B cell (primary cell): ENCODE measurements at regions not wholly inside any gene's neighbourhood (a gene's known extent, or its start where the extent isn't known, plus 50 kb on each side); places are given as distances from the start of the nearest gene placed in this dataset.

Experiments used
- ATAC-seq: fragments of 200-7000 bp; cut with Tn5 transposase; one replicate; pipeline ENCODE4 v1.10.0; 2021; ENCODE audit warnings: low read depth, mild to moderate bottlenecking, moderate number of reproducible peaks, moderate library complexity
- CTCF ChIA-PET: fragments of 350-600 bp; sonication (Branson Sonifier 250); formaldehyde crosslinking; loops from one replicate; lab custom pipeline; 2021; ENCODE audit warnings: antibody characterized with exemption, inconsistent platforms; lab: Charles Lee
- POLR2A ChIA-PET: fragments of 350-600 bp; sonication (Branson Sonifier 250); formaldehyde crosslinking; loops from one replicate; lab custom pipeline; 2021; ENCODE audit warnings: antibody characterized with exemption; lab: Charles Lee
- DNase-seq: peaks from one replicate; pipeline ENCODE4 v3.0.0; 2013
- H2AFZ ChIP-seq: 2 replicates; pipeline ENCODE4 v1.6.1; 2012; ENCODE audit warnings: mild to moderate bottlenecking, low read depth, low read length; ENCODE audit not compliant: insufficient read depth, poor library complexity, severe bottlenecking
- H3K27ac ChIP-seq, 2 donors: 1 replicate in 1 of 2; 2 replicates in 1 of 2; pipeline ENCODE4 v1.5.1; 2012 to 2013; ENCODE audit warnings: low read length in 2 of 2, mild to moderate bottlenecking in 2 of 2, moderate library complexity in 1 of 2
- H3K27me3 ChIP-seq, 4 experiments: fragments of 200-600 bp in 1 of 4; sonication (generic) in 1 of 4; replicated peaks in 1 of 4; 1 replicate in 2 of 4; 2 replicates in 2 of 4; pipeline versions ENCODE4 v1.6.1 to v1.7.0; 2013 to 2016; ENCODE audit warnings: low read length in 3 of 4, mild to moderate bottlenecking in 2 of 4, mixed read lengths in 1 of 4, moderate library complexity in 1 of 4; ENCODE audit not compliant: insufficient read depth in 4 of 4, control insufficient read depth in 3 of 4; ENCODE audit errors: control extremely low read depth in 1 of 4
- H3K36me3 ChIP-seq, 2 experiments: replicated peaks in 1 of 2; 1 replicate in 1 of 2; 2 replicates in 1 of 2; pipeline versions ENCODE4 v1.6.1 to v1.7.1; 2013; ENCODE audit warnings: low read length in 1 of 2; ENCODE audit not compliant: insufficient read depth in 2 of 2, control insufficient read depth in 1 of 2; ENCODE audit errors: control extremely low read depth in 1 of 2, extremely low read depth in 1 of 2
- H3K4me1 ChIP-seq, 2 donors: fragments of 200-600 bp in 1 of 2; sonication (generic) in 1 of 2; 1 replicate in 1 of 2; 2 replicates in 1 of 2; pipeline versions ENCODE4 v1.5.1 to v1.6.1; 2013 to 2017; ENCODE audit warnings: low read length in 2 of 2; ENCODE audit not compliant: control insufficient read depth in 2 of 2, insufficient read depth in 2 of 2
- H3K4me2 ChIP-seq: replicated peaks from 2 replicates; pipeline ENCODE3; 2012; ENCODE audit warnings: mild to moderate bottlenecking, low read depth, low read length; ENCODE audit not compliant: poor library complexity, severe bottlenecking
- H3K4me3 ChIP-seq, 5 experiments: fragments of 200-600 bp in 1 of 5; sonication (generic) in 1 of 5; 1 replicate in 3 of 5; 2 replicates in 2 of 5; pipeline versions ENCODE4 v1.5.1 to v1.7.0; 2011 to 2016; ENCODE audit warnings: low read length in 4 of 5, mild to moderate bottlenecking in 4 of 5, low read depth in 2 of 5, control low read depth in 1 of 5, moderate library complexity in 1 of 5; ENCODE audit not compliant: insufficient read depth in 1 of 5; ENCODE audit errors: control extremely low read depth in 1 of 5, extremely low read depth in 1 of 5
- H3K79me2 ChIP-seq: fragments of 200-600 bp; sonication (generic); one replicate; pipeline ENCODE4 v1.6.0; 2016; ENCODE audit warnings: low read length; ENCODE audit not compliant: control insufficient read depth, insufficient read depth
- H3K9ac ChIP-seq: fragments of 200-600 bp; sonication (generic); 2 replicates; pipeline ENCODE4 v1.6.1; 2017; ENCODE audit warnings: mild to moderate bottlenecking, low read length, moderate library complexity
- H3K9me3 ChIP-seq, 3 donors: one replicate each; pipeline versions ENCODE4 v1.6.1 to v1.7.1; 2013; ENCODE audit warnings: low read length in 2 of 3; ENCODE audit not compliant: control insufficient read depth in 2 of 3, insufficient read depth in 1 of 3; ENCODE audit errors: control extremely low read depth in 1 of 3
- H4K20me1 ChIP-seq: 2 replicates; pipeline ENCODE4 v1.6.0; 2012; ENCODE audit warnings: mild to moderate bottlenecking, low read length; ENCODE audit not compliant: insufficient read depth, control insufficient read depth, poor library complexity, severe bottlenecking
- H3K27ac Mint-ChIP-seq: one replicate; pipeline ENCODE4 v1.8.0; 2021; ENCODE audit warnings: mixed read lengths
- H3K27me3 Mint-ChIP-seq: one replicate; pipeline ENCODE4 v1.8.0; 2021; ENCODE audit warnings: mixed read lengths
- H3K4me1 Mint-ChIP-seq: one replicate; pipeline ENCODE4 v1.8.0; 2021; ENCODE audit warnings: mixed read lengths
- H3K4me3 Mint-ChIP-seq: one replicate; pipeline ENCODE4 v1.8.0; 2021; ENCODE audit warnings: mixed read lengths
- H3K9me3 Mint-ChIP-seq: one replicate; pipeline ENCODE4 v1.8.0; 2022; ENCODE audit warnings: mixed read lengths; ENCODE audit not compliant: insufficient read depth
- EZH2 ChIP-seq: IDR thresholded peaks from 2 replicates; pipeline ENCODE4 v1.6.1; 2012; ENCODE audit warnings: borderline replicate concordance, low read depth, mild to moderate bottlenecking, moderate library complexity, low read length; ENCODE audit not compliant: insufficient read depth, poor library complexity, severe bottlenecking
- WGBS: methylation state at CpG from one replicate; pipeline ENCODE4 v1.1.5; 2013; ENCODE audit warnings: missing lambda C conversion rate; ENCODE audit not compliant: insufficient coverage; 5-methylcytosine and 5-hydroxymethylcytosine counted together
- intact Hi-C: fragments of 100-400 bp; cut with micrococcal nuclease; formaldehyde crosslinking; loops from one replicate; pipeline ENCODE4 v1.10.0; 2022
- TF ChIP-seq, protein P1 (sequence below): fragments of 200-600 bp; IDR thresholded peaks from one replicate; pipeline ENCODE4 v1.8.0; 2022; ENCODE audit warnings: antibody characterized with exemption, mild to moderate bottlenecking

DNA sequence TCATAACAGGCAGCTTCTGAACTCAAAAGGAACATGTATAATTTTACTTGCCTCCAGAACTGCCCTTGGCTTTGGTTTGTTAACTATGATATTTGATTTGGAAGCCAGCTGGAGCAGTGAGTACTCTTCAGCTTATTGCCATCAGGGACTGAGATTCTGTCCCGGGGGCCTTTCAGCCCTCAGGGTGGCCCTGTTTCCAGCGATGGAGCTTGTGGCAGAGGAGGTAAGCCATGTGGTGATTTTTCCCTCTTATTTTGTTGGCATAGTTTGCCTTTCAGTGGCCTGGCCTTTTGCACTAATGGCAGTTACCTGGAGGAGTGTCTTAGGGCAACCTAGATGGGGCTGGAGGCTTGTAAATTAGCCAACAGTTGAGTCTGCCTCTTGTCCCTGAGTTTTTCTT, 1955.0 kb upstream of the LRRTM1 start:
- POLR2A ChIA-PET = no interaction called here
- H3K4me1 ChIP-seq = no peaks in the 10 kb centered on the region
- H3K9me3 Mint-ChIP-seq = peaks cover 5% of the 10 kb centered on the region

DNA sequence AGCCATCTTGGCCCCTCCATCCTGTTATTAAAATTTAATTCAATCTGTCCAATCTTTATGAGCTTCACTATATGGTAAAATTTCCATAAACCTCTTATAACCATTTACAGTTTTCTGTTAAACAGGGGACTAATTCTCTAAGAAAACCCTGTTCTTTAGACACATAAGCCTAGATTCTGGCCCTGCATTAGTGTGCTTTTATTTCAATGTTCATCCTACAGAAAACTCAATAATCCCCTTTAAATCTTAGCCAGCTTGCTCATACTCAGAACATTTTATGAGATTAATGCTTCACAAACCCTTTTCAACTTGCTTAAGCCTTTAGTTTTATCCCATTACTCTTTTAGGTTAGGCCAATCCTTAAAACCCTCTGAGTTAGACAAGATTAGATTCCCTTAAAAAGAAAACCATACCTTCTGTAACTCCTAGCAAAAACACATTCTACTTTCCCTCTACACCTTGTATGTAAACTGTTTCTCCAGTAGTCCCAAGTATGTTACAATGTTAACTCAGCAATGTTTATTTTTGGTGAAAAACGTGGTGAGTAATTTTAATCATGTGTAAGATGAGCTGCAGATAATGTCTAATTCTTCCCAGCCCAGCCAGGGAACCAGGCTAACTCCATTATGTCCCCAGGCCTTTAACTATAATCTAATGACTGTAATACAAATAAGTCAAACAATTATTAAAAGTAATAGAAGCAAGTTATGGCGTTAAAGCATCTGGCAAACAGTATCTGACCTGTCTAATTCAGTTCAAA, 1953.4 kb upstream of the LRRTM1 start:
- POLR2A ChIA-PET = no interaction called here

More for the DNA sequence above, 1955.0 kb upstream of the LRRTM1 start:
- H4K20me1 ChIP-seq = no peaks in the 10 kb centered on the region
- no peak overlapping the region for H3K27ac Mint-ChIP-seq
- H3K4me2 ChIP-seq = no peak overlapping the region
- no peak overlapping the region for H3K4me3 Mint-ChIP-seq
- no peaks in the 10 kb centered on the region for H3K4me1 Mint-ChIP-seq
- H3K27ac ChIP-seq = no peak overlapping the region
- DNase-seq = no peak
- no peaks in the 10 kb centered on the region for H3K79me2 ChIP-seq
- no peak overlapping the region for H2AFZ ChIP-seq
- H3K36me3 ChIP-seq = no peaks in the 10 kb centered on the region
- intact Hi-C loops = no loop called here
- H3K9ac ChIP-seq = no peak overlapping the region
- TF ChIP-seq EZH2 = no peak
- H3K9me3 ChIP-seq = peaks cover 0 to 25% (median 0%) of the 10 kb centered on the region in 3 donors
- H3K27me3 ChIP-seq = no peaks in the 10 kb centered on the region
- no peak for ATAC-seq
- 83% methylated on average over 2 of the region's 2 CpGs for WGBS
- H3K27me3 Mint-ChIP-seq = no peaks in the 10 kb centered on the region
- no peak overlapping the region for H3K4me3 ChIP-seq
- CTCF ChIA-PET = no interaction called here

More for the DNA sequence above, 1953.4 kb upstream of the LRRTM1 start:
- Mint-ChIP-seq H3K4me1 (no peaks in the 10 kb centered on the region), H3K27me3 (no peaks in the 10 kb centered on the region), H3K4me3 (no peak overlapping the region), H3K9me3 (peaks cover 7% of the 10 kb centered on the region), H3K27ac (no peak overlapping the region)
- Histone ChIP-seq H3K4me2 (no peak overlapping the region), H3K36me3 (no peaks in the 10 kb centered on the region), H3K9ac (no peak overlapping the region), H3K79me2 (no peaks in the 10 kb centered on the region), H3K9me3 (peaks cover 0 to 22% (median 0%) of the 10 kb centered on the region in 3 donors), H2AFZ (no peak overlapping the region), H3K4me3 (no peak overlapping the region), H3K4me1 (no peaks in the 10 kb centered on the region), H3K27ac (no peak overlapping the region), H3K27me3 (no peaks in the 10 kb centered on the region), H4K20me1 (no peaks in the 10 kb centered on the region)
- WGBS = no CpG with 5 or more reads among the region's 2 CpGs
- DNase-seq (no peak), ATAC-seq (no peak)
- TF ChIP-seq, protein P1, sequence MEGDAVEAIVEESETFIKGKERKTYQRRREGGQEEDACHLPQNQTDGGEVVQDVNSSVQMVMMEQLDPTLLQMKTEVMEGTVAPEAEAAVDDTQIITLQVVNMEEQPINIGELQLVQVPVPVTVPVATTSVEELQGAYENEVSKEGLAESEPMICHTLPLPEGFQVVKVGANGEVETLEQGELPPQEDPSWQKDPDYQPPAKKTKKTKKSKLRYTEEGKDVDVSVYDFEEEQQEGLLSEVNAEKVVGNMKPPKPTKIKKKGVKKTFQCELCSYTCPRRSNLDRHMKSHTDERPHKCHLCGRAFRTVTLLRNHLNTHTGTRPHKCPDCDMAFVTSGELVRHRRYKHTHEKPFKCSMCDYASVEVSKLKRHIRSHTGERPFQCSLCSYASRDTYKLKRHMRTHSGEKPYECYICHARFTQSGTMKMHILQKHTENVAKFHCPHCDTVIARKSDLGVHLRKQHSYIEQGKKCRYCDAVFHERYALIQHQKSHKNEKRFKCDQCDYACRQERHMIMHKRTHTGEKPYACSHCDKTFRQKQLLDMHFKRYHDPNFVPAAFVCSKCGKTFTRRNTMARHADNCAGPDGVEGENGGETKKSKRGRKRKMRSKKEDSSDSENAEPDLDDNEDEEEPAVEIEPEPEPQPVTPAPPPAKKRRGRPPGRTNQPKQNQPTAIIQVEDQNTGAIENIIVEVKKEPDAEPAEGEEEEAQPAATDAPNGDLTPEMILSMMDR = no peak
- TF ChIP-seq EZH2 = no peak
- intact Hi-C loops = no loop called here
- CTCF ChIA-PET = no interaction called here
